Astrocyte (in vitro differentiated cells and primary cell): ENCODE measurements at regions not wholly inside any gene's neighbourhood (a gene's known extent, or its start where the extent isn't known, plus 50 kb on each side); places are given as distances from the start of the nearest gene placed in this dataset.

Source experiments
- DNase-seq: peaks from one replicate; pipeline ENCODE4 v3.0.0-alpha.2; 2010; ENCODE audit warnings: low read depth
- FAIRE-seq: peaks from 2 replicates; lab custom pipeline; 2011; peaks lifted over from hg19 to GRCh38; lab: Jason Lieb, UNC
- H2AFZ ChIP-seq: 2 replicates; pipeline ENCODE4 v1.6.0; 2012; ENCODE audit warnings: low read depth, low read length, inconsistent platforms
- H3K27ac ChIP-seq: 2 replicates; pipeline ENCODE4 v1.5.1; 2011; ENCODE audit warnings: low read depth, low read length, inconsistent platforms
- H3K27me3 ChIP-seq: 2 replicates; pipeline ENCODE4 v1.6.0; 2011; ENCODE audit warnings: low read length, inconsistent platforms; ENCODE audit not compliant: insufficient read depth
- H3K36me3 ChIP-seq: 2 replicates; pipeline ENCODE4 v1.5.1; 2011; ENCODE audit warnings: low read length, inconsistent platforms; ENCODE audit not compliant: insufficient read depth
- H3K4me1 ChIP-seq: 2 replicates; pipeline ENCODE4 v1.5.1; 2011; ENCODE audit warnings: low read length, inconsistent platforms; ENCODE audit not compliant: insufficient read depth
- H3K4me2 ChIP-seq: 2 replicates; pipeline ENCODE4 v1.6.0; 2012; ENCODE audit warnings: low read length, inconsistent platforms
- H3K4me3 ChIP-seq: 2 replicates; pipeline ENCODE4 v1.5.1; 2011; ENCODE audit warnings: low read depth, mild to moderate bottlenecking, low read length, inconsistent platforms; ENCODE audit not compliant: insufficient read depth
- H3K79me2 ChIP-seq: 2 replicates; pipeline ENCODE4 v1.6.0; 2012; ENCODE audit warnings: mild to moderate bottlenecking, low read length, inconsistent platforms; ENCODE audit not compliant: insufficient read depth
- H3K9ac ChIP-seq: 2 replicates; pipeline ENCODE4 v1.6.0; 2012; ENCODE audit warnings: mild to moderate bottlenecking, low read length, inconsistent platforms
- H3K9me3 ChIP-seq: 2 replicates; pipeline ENCODE4 v1.5.1; 2012; ENCODE audit warnings: low read depth, mild to moderate bottlenecking, low read length, inconsistent platforms; ENCODE audit not compliant: insufficient read depth
- H4K20me1 ChIP-seq: 2 replicates; pipeline ENCODE4 v1.6.0; 2012; ENCODE audit warnings: low read length, inconsistent platforms; ENCODE audit not compliant: insufficient read depth
- H3K27ac Mint-ChIP-seq: one replicate; pipeline ENCODE4 v1.8.0; 2021; ENCODE audit warnings: mild to moderate bottlenecking, mixed read lengths; ENCODE audit not compliant: unreplicated experiment
- H3K27me3 Mint-ChIP-seq: one replicate; pipeline ENCODE4 v1.8.0; 2021; ENCODE audit warnings: low read depth, mixed read lengths; ENCODE audit not compliant: unreplicated experiment
- H3K36me3 Mint-ChIP-seq: one replicate; pipeline ENCODE4 v1.8.0; 2021; ENCODE audit warnings: low read depth, mixed read lengths; ENCODE audit not compliant: unreplicated experiment
- H3K4me1 Mint-ChIP-seq: one replicate; pipeline ENCODE4 v1.8.0; 2021; ENCODE audit warnings: low read depth, mixed read lengths; ENCODE audit not compliant: unreplicated experiment
- H3K4me3 Mint-ChIP-seq: one replicate; pipeline ENCODE4 v1.8.0; 2021; ENCODE audit warnings: mild to moderate bottlenecking, moderate library complexity, mixed read lengths; ENCODE audit not compliant: unreplicated experiment
- H3K9me3 Mint-ChIP-seq: one replicate; pipeline ENCODE4 v1.8.0; 2021; ENCODE audit warnings: mild to moderate bottlenecking, mixed read lengths; ENCODE audit not compliant: unreplicated experiment
- CTCF ChIP-seq: IDR thresholded peaks from 2 replicates; pipeline ENCODE4 v1.5.1; 2011; ENCODE audit warnings: low read depth, mild to moderate bottlenecking, inconsistent platforms, low read length, moderate library complexity; ENCODE audit not compliant: insufficient read depth
- EZH2 ChIP-seq: IDR thresholded peaks from 2 replicates; pipeline ENCODE4 v1.6.1; 2012; ENCODE audit warnings: mild to moderate bottlenecking, low read length, inconsistent platforms; ENCODE audit not compliant: insufficient read depth

- no peak for FAIRE-seq
- no peak overlapping the region for H3K27ac ChIP-seq
- peaks cover 23% of the 10 kb centered on the region for H3K27me3 ChIP-seq
- no peak for TF ChIP-seq EZH2
- TF ChIP-seq CTCF: no peak
- no peak overlapping the region for H3K4me3 Mint-ChIP-seq
- no peaks in the 10 kb centered on the region for H3K9me3 Mint-ChIP-seq
- H3K79me2 ChIP-seq: no peaks in the 10 kb centered on the region
- no peaks in the 10 kb centered on the region for H3K9me3 ChIP-seq
- H4K20me1 ChIP-seq: no peaks in the 10 kb centered on the region
- no peaks in the 10 kb centered on the region for H3K4me1 ChIP-seq
- no peak overlapping the region for H2AFZ ChIP-seq
- no peaks in the 10 kb centered on the region for H3K36me3 Mint-ChIP-seq
- H3K4me1 Mint-ChIP-seq: no peaks in the 10 kb centered on the region
- peak overlapping the region; percentile 63 for H3K4me2 ChIP-seq
- H3K27ac Mint-ChIP-seq: no peak overlapping the region
- H3K36me3 ChIP-seq: no peaks in the 10 kb centered on the region
- no peak overlapping the region for H3K4me3 ChIP-seq
- no peak for DNase-seq
- H3K27me3 Mint-ChIP-seq: peaks cover 3% of the 10 kb centered on the region
- H3K9ac ChIP-seq: no peak overlapping the region
Observed at GRCh38 chr14:94936901-94937685, 167.2 kb upstream of the GSC start.

GRCh38 chr14:94936401-94936892 is 166.5 kb upstream of the GSC start:
- H3K9me3 ChIP-seq: no peaks in the 10 kb centered on the region
- peak overlapping the region; percentile 61 for H2AFZ ChIP-seq
- no peaks in the 10 kb centered on the region for H3K36me3 ChIP-seq
- no peak overlapping the region for H3K27ac ChIP-seq
- H3K27me3 ChIP-seq: peaks cover 23% of the 10 kb centered on the region
- H3K4me1 ChIP-seq: no peaks in the 10 kb centered on the region
- H4K20me1 ChIP-seq: no peaks in the 10 kb centered on the region
- no peak overlapping the region for H3K4me3 Mint-ChIP-seq
- TF ChIP-seq CTCF (no peak), EZH2 (no peak)
- no peak overlapping the region for H3K4me3 ChIP-seq
- H3K9me3 Mint-ChIP-seq: no peaks in the 10 kb centered on the region
- H3K27me3 Mint-ChIP-seq: peaks cover 5% of the 10 kb centered on the region
- H3K9ac ChIP-seq: no peak overlapping the region
- FAIRE-seq: no peak
- H3K79me2 ChIP-seq: no peaks in the 10 kb centered on the region
- peak; percentile 3 for DNase-seq
- no peak overlapping the region for H3K27ac Mint-ChIP-seq
- peak overlapping the region; percentile 63 for H3K4me2 ChIP-seq
- H3K36me3 Mint-ChIP-seq: no peaks in the 10 kb centered on the region
- no peaks in the 10 kb centered on the region for H3K4me1 Mint-ChIP-seq
